Adrenal gland (tissue), 5 donors: ENCODE measurements at regions not wholly inside any gene's neighbourhood (a gene's known extent, or its start where the extent isn't known, plus 50 kb on each side); places are given as distances from the start of the nearest gene placed in this dataset.

Experiments used
- CTCF ChIP-seq, 6 experiments: fragments of 450-650 bp in 4 of 6; fragments of 200-600 bp in 2 of 6; sonication (generic) in 1 of 6; IDR thresholded peaks; 1 replicate in 5 of 6; 2 replicates in 1 of 6; pipeline versions ENCODE4 v1.5.1 to v1.8.0; 2016 to 2021; ENCODE audit warnings: antibody characterized with exemption in 6 of 6, mild to moderate bottlenecking in 2 of 6, moderate library complexity in 1 of 6
- POLR2A ChIP-seq, 2 donors: fragments of 450-650 bp; IDR thresholded peaks; one replicate each; pipeline ENCODE4 v1.6.1; 2017; ENCODE audit warnings: antibody characterized with exemption in 2 of 2, mild to moderate bottlenecking in 2 of 2, moderate library complexity in 1 of 2
- donor health status: DM: no; HTN: no; CAD: no.

GRCh38 chr1:221891708-221892107 lies 149.8 kb upstream of the DUSP10 start:
- no peak for TF ChIP-seq CTCF (IDR thresholded peaks at IDR 0.05)
- no peak for TF ChIP-seq POLR2A (IDR thresholded peaks at IDR 0.05)
